ENCODE measurements at regions not wholly inside any gene's neighbourhood (a gene's known extent, or its start where the extent isn't known, plus 50 kb on each side); places are given as distances from the start of the nearest gene placed in this dataset.
"Not testable (repeated sequence)": the region's sequence is repeated elsewhere in the genome, so short reads cannot be mapped to it uniquely, and the experiment has no call there.

DNA sequence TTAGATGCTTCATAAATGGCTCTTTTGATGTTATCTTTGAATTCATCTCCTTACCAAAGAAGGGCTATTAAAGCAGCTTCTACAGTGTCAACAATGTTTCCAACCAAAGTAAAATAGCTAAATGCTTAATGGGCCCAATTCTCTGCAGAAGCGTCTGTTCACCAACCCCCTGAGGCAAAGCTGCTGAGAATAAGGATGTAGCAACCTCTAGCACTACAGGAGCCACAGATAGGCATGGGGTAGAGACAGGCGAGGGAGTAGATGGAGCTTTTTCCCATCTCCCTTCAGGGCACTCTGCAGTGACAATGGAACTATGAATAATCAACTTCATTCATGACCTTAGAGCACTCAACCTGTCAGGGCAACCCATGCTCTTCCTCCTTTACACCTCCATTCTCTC lies 134.1 kb downstream of the FZD1 start:
- no peak for DNase-seq (ENCODE audit: low read depth, low spot score)

DNA sequence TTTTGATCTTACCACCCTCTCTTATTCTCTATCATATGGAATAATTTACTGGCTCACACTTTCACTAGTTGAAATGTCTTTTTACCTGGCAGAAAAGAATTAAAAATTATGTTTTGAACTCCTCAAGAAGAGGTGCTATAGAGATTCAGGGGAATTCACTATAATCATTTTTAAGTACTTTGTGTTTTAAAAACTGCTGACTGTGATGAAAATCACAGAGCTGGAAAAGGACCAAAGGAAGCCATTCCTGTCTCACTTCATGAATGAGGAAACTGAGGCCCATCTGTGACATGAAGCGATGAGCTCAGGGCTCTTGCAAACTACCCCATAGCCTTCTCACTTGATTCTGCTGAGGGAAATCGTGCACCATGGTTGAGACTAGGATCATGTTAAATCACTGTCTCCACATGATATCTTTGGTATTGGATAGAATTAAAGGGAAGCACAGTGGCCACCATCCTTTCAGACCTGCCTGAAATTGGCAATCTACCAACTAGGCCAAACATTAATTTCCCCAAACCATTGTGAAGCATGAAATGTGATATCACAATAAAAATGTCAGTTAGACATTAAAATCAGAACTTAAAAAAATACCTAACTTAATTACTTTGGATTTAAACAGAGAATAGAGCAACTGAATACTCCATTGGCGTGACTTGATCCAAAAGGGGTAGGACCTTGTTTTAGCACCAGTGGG lies 141.0 kb downstream of the FZD1 start:
- DNase-seq (ENCODE audit: low read depth, low spot score) = no peak

DNA sequence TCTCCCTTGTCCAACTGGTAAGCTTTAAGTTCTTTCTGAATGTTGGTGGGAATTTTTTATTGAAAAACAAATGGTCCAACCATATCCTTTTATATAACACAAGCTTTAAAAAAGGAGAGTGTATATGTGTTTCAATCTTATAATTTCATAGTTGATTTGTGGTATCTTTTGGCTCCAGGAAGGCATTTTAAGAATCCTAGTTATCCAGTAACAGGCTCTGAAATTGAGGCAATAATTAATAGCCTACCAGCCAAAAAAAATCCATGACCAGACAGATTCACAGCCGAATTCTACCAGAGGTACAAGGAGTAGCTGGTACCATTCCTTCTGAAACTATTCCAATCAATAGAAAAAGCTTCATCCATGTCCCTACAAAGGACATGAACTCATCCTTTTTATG lies 141.6 kb downstream of the FZD1 start:
- DNase-seq (ENCODE audit: low read depth, low spot score) = not testable (repeated sequence)

DNA sequence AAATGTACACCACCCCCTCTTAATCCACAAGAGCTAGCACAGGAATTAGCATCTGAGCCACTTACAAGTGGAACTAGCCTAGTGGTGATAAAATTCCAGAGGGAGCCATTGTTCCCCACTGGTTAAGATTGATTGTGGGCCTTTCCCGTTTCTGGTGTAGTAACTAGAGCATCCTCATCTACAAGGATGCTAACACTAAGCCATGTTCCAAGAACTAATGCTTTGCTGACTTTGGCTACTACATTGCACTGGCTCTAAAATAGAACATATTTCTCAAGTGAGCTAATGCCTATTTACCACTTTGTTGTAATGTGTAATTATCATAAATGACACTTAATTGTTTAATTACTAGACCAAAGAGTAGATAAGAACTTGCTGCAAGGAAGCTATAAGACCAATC lies 143.7 kb downstream of the FZD1 start:
- no peak for DNase-seq (ENCODE audit: low read depth, low spot score)

DNA sequence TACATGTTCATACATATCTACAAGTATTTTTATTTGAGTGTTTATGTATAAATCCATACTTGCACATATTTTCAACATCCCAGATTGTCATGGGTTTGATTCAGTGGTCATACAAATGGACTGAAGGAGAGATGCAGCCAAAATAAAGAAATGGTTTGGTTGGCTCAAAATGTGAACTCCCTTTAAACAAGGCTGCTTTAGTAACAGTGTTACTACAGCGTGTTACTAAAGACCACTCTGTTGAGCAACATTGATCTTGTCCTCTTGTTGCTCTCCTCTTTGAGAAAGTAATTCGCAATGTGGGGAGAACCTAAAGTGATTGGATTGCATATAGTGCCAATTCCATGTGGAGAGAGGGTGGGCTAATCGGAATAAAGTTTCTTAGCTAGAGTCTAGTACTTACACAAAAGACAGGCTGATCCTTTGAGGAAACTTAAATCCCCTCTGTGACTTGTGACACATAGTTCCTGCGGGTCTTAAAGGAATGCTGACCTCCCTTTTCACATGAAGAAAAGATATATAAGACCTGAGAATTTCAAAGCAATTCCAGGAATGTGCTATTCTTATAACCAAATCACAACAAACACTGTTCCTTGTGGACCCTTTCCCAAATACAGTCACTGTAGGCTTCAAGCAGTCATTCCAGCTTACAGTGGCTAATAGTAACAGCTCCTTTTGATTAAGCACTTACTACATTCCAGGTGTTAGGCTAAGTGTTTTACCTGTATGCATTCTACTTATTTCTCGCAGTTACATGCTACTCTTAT lies 144.3 kb downstream of the FZD1 start:
- DNase-seq (ENCODE audit: low read depth, low spot score) = no peak

DNA sequence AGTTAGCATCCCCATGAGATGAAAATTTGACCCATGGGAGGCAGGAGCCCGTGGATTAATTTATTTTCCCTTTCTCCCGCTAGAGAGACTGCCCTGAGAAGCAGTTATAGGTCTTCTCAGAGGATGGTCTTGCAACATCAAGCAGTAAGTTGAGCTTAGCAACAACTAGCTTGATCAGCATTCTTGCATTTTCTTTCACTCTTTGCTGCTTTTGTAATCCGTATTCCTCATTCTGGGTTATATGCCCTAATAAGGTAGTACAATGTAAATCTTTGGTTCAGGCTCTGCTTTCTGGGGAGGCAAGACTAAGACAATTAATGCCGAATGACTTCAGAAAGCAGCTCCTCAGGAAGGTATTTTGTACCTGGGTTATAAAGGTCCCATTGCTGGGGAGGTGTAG lies 146.8 kb downstream of the FZD1 start:
- no peak for DNase-seq (ENCODE audit: low read depth, low spot score)

DNA sequence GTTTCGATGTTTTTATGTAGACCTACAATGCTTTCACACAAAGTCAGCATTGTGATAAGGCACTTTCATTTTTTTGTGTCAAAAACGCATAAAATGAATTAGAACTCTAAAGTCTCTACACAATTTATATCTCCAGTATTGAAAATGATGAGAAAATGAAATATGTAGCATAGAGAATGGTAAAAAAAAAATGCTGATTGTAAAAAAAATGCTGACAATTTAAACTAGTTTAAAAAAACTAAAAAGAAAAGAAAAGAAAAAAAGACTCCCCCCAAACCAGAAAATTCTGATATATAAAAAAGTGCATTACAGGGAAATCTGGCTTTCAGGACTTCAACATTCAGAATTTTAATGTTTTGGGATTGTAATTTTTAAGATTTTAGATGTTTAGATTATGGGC lies 148.1 kb downstream of the FZD1 start:
- DNase-seq (ENCODE audit: low read depth, low spot score) = no peak

DNA sequence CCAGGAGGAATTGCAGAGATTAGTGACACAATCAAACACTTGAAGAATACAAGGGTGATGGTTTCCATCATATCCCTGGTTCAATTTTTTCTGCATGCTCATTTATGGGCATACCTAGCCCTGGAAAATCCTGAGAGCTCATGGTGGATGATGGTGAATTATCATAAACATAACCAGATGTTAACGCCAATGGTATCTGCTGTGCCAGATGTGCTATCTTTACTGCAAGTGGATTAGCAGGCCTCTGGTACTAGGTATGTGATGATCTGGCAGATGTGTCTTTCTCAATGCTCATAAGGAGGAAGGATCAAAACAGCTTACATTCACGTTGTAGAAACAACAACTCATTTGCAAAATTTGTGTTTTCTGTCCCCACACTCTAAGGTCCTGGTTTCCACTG lies 150.5 kb downstream of the FZD1 start:
- DNase-seq (ENCODE audit: low read depth, low spot score) = no peak

DNA sequence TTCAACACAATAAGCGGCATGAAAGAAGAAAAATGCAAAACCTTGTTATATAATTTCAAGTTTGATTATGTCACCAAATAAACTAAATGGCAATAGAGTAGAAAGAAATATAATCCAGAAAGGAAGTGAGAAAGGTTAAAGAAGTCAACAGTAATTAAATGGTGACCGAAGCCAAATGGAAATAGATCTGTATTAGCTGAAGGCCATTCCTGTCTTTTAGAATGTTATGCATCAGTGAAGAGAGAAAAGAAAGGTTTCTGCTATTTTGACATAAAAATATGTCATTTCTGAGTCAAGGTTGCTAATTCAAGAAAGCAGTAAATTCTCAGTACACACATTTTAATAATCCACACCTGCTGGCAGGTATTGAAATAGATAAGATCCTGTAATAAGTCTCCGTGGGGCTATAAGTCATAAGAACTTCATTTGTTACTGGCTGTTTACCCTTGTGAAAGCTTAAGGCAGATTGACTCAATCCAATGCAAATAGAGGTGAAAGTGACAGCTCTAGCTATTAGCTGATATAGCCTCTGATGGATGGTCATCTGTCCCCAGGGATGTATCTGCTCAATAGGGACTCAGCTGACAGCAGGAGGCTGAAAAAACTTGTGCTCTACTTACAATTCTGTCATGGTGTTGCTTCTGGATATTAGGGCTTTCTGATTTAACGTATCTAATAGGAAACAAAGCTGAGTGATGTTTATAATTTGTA lies 152.1 kb downstream of the FZD1 start:
- no peak for DNase-seq (ENCODE audit: low read depth, low spot score)

DNA sequence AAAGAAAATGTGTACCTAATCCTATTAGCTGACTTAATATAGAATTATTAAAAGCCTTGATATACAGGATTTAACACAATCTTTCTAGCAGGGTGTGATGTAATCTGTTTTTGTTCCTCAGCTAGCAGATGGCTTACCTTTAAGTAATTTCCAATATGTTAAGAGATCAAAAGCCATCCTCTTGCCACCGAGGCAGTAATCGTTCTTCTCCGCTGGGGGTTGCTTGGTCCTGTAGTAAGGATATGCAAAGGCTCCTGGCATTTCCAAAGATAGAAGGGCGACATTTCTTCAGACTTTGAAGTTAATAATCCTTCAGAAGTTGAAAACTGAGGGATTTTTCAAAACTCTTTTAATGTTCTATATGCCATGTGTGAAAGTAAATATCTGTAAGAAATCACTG lies 156.4 kb downstream of the FZD1 start:
- no peak for DNase-seq (ENCODE audit: low read depth, low spot score)

DNA sequence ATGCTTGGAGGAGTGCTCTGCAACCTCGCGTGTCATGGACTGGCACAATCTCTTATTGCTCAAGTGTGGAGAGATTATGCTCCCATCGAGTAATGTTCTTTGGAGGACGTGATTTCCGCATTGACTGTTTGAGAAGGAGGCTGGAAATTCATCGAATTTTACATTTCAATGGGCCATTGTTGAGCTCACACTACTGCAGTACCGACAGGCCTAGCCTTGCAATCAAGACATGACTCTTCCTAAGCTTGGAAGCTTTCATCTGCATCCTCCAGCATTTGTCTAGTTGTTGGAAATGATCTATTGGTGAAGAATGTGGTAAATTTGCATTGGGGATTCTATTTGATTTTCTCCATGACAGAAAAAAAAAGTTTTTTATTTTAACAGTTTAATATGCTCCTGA lies 156.8 kb downstream of the FZD1 start:
- DNase-seq (ENCODE audit: low read depth, low spot score) = no peak

DNA sequence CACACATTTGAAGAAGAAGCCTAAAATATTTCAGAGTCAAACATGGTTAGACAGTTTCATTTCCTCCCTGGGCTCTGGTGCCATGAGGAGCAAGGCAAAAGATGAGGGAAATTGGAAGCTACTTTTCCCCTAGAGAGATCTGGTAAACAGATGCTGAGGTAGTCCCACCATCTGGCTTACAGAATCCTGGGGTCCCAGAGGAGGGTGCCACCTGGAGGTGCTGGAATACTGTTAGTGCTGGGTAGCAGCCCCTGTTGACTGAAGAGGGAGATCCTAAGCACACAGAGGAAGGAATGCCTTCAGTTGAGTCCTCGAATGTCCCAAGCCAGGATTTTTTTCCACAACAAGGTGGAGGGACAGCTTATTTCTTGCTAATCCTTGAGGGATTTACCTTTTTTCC lies 160.1 kb downstream of the FZD1 start:
- DNase-seq (ENCODE audit: low read depth, low spot score) = no peak

DNA sequence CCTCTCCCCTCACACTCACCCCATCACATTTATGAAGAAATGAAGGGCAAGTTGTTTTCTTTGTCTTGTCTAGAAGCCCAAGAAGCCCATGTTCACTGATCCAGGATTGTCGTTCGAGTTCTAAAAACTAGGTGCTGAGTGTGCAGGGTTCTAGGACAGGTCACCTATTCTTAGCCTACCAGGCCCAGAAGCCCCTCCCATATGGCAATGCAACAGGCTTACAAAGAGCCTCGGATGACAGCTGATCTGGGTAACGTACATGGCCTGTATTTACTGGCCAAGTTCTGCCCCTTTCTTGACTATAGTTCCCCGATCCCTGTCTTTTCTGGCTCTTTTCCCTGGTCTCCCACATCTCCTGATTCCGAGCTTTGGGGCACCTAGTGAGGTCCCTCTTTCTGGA lies 160.9 kb downstream of the FZD1 start:
- no peak for DNase-seq (ENCODE audit: low read depth, low spot score)

DNA sequence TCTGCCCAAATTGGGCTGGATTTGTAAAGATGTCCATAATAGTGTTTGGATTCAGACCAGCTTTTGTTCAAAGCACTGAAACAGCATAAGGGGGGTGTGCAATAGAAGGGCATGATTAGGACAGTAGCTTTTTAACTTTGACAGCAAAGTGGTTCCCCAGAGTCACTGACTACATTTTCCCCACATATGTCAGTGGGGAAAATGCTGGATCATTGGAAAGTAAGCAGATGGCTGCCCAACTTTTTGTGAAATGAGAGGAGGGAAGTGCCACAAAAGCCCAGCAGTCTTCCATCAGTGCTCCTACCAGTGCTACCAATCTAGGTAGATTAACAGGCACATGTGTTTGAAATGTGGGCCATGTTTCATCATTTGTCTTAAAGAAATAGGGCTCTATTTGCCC lies 162.8 kb downstream of the FZD1 start:
- no peak for DNase-seq (ENCODE audit: low read depth, low spot score)

DNA sequence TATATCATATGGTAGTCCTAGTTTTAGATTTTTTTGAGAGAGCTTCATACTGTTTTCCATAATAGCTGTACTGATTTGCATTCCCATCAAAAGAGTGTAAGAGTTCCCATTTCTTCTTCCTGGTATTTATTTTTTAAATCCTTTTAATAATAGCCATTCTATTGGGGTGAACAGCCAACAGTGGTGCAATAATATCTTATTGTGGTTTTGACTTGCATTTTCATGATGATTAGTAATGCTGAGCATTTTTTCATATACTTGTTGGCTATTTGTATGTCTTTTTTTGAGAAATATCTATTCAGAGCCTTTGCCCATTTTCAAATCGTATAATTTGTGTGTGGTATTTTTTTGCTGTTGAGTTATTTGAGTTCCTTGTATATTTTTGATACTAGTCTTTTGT lies 167.4 kb downstream of the FZD1 start:
- no peak for DNase-seq (ENCODE audit: low read depth, low spot score)

DNA sequence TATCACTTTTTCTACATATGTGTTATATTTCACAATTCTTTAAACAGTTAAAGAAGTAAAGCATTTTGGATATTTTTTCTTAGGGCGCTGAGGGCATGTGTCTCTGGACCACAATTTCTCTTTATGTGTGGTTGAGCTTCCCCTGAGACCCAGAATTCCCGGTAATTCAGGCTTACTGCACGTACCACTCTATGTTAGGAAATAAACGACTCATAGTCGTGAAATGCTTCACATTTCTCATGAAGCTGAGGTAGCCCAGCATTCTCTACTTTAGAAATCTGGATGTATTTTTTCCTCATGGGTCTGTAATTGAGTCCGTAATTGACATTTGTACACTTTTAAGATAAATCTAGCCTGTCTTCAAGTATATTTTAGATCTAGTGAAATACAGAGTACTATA lies 170.6 kb downstream of the FZD1 start:
- DNase-seq (ENCODE audit: low read depth, low spot score) = no peak

DNA sequence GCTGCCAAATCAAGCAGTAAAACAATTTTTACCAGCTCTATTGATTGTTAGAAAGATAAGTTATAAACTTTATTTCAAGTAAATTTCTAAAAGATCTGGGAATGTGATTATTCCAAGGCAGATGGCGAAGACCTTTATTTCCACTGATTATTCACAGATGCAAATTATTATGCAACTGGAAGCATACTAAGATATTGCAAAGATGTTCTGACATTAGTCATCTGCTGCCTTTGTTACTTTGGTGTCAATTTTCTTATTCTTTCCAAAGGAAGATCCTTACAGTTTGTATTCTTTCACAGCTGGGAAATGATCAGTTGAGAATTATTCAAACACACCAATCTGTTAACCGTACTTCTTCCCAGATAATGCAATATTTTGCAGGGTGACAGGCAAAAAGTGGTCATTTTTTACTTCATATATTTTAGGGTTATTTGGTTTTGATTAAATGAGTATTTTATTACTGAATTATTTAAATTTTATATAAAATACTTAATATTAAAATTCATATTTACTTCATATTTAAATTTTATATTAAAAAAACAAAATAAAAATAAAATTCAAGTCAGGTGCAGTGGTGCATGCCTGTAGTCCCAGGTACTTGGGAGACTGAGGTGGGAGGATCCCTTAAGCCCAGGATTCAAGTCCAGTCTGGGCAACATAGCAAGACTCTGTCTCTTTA lies 171.3 kb downstream of the FZD1 start:
- DNase-seq (ENCODE audit: low read depth, low spot score) = no peak

DNA sequence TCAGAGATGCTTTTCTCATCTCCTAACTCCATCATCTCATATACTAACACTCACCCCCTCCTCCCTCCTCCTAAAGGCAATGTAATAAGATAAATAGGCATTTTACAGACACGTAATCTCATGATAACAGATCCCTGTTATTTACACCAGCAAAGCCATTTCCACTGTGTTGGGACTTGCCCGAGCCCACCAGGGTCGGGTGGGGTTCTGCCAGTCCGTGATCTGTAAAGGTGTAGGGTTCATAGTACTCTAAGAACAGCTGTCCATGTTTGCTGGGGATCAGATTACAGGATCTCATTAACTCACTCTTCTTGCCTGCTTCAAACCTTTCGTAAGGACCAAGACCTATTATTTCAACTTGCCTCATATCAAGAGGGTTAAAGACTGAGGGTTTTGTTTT lies 172.4 kb downstream of the FZD1 start:
- DNase-seq (ENCODE audit: low read depth, low spot score) = no peak

DNA sequence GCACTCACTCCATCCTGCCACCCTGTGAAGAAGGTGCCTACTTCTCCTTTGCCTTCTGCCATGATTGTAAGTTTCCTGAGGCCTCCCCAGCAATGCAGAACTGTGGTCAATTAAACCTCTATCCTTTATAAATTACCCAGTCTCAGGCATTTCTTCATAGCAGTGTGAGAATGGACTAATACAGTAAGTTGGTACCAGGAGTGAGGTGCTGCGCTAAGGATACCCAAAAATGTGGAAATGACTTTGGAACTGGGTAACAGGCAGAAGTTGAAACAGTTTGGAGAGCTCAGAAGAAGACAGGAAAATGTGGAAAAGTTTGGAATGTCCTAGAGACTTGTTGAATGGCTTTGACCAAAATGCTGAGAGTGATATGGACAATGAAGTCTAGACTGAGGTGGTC lies 176.0 kb downstream of the FZD1 start:
- DNase-seq (ENCODE audit: low read depth, low spot score) = not testable (repeated sequence)

DNA sequence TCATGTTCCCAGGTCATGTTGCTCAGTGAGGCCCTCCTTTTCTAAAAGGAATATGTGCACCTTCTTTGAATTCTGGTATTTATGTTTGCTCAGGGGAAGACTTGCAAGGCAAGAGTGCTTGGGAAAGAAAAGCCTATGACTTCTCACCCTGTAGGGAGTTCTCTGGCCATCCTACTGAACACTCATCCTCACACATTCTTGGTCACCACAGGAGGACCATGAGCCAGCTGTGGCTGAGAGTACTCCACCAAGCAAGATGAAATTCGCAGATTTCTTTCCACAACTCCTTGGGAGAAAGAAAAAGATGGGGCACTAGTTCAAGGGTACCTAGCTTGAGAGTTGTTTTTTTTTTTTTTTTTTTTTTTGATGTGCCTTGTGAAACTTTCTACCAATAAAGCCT lies 179.6 kb downstream of the FZD1 start:
- DNase-seq (ENCODE audit: low read depth, low spot score) = no peak

DNA sequence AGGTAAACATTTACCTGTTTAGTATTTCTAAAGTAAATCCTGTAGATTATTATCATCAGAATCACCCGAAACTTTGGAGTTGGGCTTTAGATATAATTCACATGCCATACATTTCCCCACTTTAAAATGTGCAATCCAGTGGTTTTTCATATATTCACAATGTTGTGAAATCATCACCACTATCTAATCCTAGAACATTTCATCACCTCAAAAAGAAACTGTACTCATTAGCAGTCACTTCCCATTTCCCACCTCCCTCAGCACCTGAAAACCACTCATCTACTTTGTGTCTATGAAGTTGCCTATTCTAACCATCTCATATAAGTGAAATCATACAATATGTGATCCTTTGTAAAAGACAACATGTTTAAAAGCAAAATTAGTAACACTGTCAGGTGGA lies 182.6 kb downstream of the FZD1 start:
- no peak for DNase-seq (ENCODE audit: low read depth, low spot score)

DNA sequence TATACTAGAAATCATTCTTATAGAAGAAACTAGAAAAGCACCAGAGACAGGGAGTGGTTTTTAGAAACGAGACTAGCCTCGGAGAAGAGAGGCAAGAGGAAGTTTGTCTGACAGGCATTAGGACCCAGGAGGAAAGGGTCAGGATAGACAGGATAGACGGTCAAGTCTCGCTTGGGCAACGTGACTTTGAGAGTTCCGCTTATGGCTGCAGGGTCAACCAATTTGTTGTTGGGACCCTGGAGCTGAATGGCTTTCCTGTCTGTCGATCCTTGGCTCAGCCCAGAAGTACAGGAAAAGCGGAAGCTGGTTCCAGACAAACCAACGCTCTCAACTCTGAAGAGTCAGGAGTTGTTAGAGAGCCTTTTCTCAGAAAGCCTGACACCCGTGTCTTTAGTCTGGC lies 191.2 kb downstream of the FZD1 start:
- no peak for DNase-seq (ENCODE audit: low read depth, low spot score)

Data from pulmonary artery endothelial cell (primary cell).